HCT116 (cell line): ENCODE measurements at regions not wholly inside any gene's neighbourhood (a gene's known extent, or its start where the extent isn't known, plus 50 kb on each side); places are given as distances from the start of the nearest gene placed in this dataset.

Source experiments
- CTCF ChIP-seq, 3 experiments: fragments of 200-600 bp in 1 of 3; sonication (generic) in 1 of 3; IDR thresholded peaks in 2 of 3; conservative IDR thresholded peaks in 1 of 3; 2 replicates each; pipeline ENCODE4 v1.5.1; 2012 to 2017; ENCODE audit warnings: low read depth in 2 of 3, low read length in 2 of 3, antibody characterized with exemption in 1 of 3, borderline replicate concordance in 1 of 3, control low read depth in 1 of 3, mild to moderate bottlenecking in 1 of 3, mixed read lengths in 1 of 3, mixed run types in 1 of 3, moderate library complexity in 1 of 3; ENCODE audit not compliant: insufficient read depth in 1 of 3
- FOSL1 ChIP-seq: IDR thresholded peaks from 2 replicates; pipeline ENCODE4 v1.6.1; 2012; ENCODE audit warnings: low read depth
- JUND ChIP-seq: IDR thresholded peaks from 2 replicates; pipeline ENCODE4 v1.6.1; 2012
- SIN3A ChIP-seq: IDR thresholded peaks from 2 replicates; pipeline ENCODE4 v1.6.1; 2012; ENCODE audit warnings: low read depth
- ZNF274 ChIP-seq: fragments of 200-500 bp; sonication (Bioruptor generic); IDR thresholded peaks from 2 replicates; pipeline ENCODE4 v1.6.1; 2014; ENCODE audit warnings: mild to moderate bottlenecking, low read depth, low read length, inconsistent platforms

- no peak for TF ChIP-seq ZNF274
- no peak for TF ChIP-seq CTCF (IDR thresholded peaks at IDR 0.05 in 2 of 3, conservative IDR thresholded peaks at IDR 0.05 in 1 of 3; ENCODE audit: borderline replicate concordance in 1 of 3, insufficient read depth in 1 of 3, low read depth in 2 of 3, low read length in 2 of 3)
- no peak for TF ChIP-seq FOSL1
- TF ChIP-seq SIN3A = no peak
- TF ChIP-seq JUND = no peak
Observed at GRCh38 chr18:65620076-65620696, 130.6 kb upstream of the CDH7 start.
